Mesothelial cell of epicardium (in vitro differentiated cells): ENCODE measurements at regions not wholly inside any gene's neighbourhood (a gene's known extent, or its start where the extent isn't known, plus 50 kb on each side); places are given as distances from the start of the nearest gene placed in this dataset.

ENCODE experiments used
- DNase-seq, 2 experiments: peaks; one replicate each; pipeline ENCODE4 v3.0.0; 2021; ENCODE audit warnings: low spot score in 2 of 2; ENCODE audit not compliant: unreplicated experiment in 2 of 2
- H3K27ac Mint-ChIP-seq: 2 replicates; pipeline ENCODE4 v1.8.0; 2021; ENCODE audit warnings: mixed read lengths
- H3K27me3 Mint-ChIP-seq: 2 replicates; pipeline ENCODE4 v1.8.0; 2021; ENCODE audit warnings: low read depth, mixed read lengths
- H3K36me3 Mint-ChIP-seq: 2 replicates; pipeline ENCODE4 v1.8.0; 2021; ENCODE audit warnings: mixed read lengths
- H3K4me1 Mint-ChIP-seq: 2 replicates; pipeline ENCODE4 v1.8.0; 2021; ENCODE audit warnings: mixed read lengths
- H3K4me3 Mint-ChIP-seq: 2 replicates; pipeline ENCODE4 v1.8.0; 2021; ENCODE audit warnings: mild to moderate bottlenecking, moderate library complexity, mixed read lengths
- H3K9me3 Mint-ChIP-seq: 2 replicates; pipeline ENCODE4 v1.8.0; 2021; ENCODE audit warnings: mixed read lengths
- TF ChIP-seq, protein P1 (sequence below): fragments of 200-600 bp; sonication (generic); IDR thresholded peaks from one replicate; pipeline ENCODE4 v1.5.0; 2021; ENCODE audit warnings: antibody characterized with exemption; ENCODE audit not compliant: unreplicated experiment

DNA sequence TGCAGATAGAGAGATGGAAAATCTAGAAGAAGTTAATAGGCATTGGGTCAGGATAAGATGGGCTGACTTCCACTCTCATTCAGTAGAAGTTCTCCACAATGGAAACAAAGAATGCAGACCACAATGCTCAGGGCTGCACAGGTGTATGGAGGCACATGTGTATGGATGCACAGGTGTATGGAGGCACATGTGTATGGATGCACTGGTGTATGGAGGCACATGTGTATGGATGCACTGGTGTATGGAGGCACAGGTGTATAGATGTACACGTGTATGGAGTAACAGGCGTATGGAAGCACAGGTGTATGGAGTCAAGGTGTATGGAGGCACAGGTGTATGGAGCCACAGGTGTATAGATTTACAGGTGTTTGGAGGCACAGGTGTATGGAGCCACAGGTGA lies 285.7 kb upstream of the PPP2R2D start:
- H3K27ac Mint-ChIP-seq: no peak overlapping the region
- no peak overlapping the region for H3K4me3 Mint-ChIP-seq
- no peaks in the 10 kb centered on the region for H3K9me3 Mint-ChIP-seq
- DNase-seq: no peak
- TF ChIP-seq, protein P1, sequence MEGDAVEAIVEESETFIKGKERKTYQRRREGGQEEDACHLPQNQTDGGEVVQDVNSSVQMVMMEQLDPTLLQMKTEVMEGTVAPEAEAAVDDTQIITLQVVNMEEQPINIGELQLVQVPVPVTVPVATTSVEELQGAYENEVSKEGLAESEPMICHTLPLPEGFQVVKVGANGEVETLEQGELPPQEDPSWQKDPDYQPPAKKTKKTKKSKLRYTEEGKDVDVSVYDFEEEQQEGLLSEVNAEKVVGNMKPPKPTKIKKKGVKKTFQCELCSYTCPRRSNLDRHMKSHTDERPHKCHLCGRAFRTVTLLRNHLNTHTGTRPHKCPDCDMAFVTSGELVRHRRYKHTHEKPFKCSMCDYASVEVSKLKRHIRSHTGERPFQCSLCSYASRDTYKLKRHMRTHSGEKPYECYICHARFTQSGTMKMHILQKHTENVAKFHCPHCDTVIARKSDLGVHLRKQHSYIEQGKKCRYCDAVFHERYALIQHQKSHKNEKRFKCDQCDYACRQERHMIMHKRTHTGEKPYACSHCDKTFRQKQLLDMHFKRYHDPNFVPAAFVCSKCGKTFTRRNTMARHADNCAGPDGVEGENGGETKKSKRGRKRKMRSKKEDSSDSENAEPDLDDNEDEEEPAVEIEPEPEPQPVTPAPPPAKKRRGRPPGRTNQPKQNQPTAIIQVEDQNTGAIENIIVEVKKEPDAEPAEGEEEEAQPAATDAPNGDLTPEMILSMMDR: no peak
- no peaks in the 10 kb centered on the region for H3K4me1 Mint-ChIP-seq
- no peaks in the 10 kb centered on the region for H3K36me3 Mint-ChIP-seq
- peaks cover 37% of the 10 kb centered on the region for H3K27me3 Mint-ChIP-seq

DNA sequence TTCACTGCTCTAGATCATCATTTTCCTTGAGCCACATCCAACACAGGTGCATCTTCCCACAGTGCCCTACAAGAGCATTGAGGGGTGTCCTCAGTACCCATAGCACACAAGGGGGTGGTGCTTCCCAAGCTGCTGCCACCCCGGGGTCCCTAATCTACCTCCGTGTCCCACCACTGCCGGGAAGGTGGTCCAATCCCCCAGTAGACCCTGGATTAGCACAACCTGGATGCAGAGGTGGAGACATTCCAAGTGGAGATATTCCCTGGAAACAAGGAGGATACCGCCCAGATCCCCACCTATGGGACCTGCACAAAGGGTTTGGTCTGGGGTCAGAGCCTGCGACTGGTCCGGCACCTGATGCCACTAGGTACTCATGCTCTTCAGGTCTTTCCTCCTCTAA lies 284.8 kb upstream of the PPP2R2D start:
- no peak for DNase-seq
- Mint-ChIP-seq H3K4me3 (no peak overlapping the region), H3K9me3 (no peaks in the 10 kb centered on the region), H3K27ac (no peak overlapping the region), H3K4me1 (no peaks in the 10 kb centered on the region), H3K36me3 (no peaks in the 10 kb centered on the region), H3K27me3 (peaks cover 31% of the 10 kb centered on the region)
- TF ChIP-seq, protein P1: no peak

DNA sequence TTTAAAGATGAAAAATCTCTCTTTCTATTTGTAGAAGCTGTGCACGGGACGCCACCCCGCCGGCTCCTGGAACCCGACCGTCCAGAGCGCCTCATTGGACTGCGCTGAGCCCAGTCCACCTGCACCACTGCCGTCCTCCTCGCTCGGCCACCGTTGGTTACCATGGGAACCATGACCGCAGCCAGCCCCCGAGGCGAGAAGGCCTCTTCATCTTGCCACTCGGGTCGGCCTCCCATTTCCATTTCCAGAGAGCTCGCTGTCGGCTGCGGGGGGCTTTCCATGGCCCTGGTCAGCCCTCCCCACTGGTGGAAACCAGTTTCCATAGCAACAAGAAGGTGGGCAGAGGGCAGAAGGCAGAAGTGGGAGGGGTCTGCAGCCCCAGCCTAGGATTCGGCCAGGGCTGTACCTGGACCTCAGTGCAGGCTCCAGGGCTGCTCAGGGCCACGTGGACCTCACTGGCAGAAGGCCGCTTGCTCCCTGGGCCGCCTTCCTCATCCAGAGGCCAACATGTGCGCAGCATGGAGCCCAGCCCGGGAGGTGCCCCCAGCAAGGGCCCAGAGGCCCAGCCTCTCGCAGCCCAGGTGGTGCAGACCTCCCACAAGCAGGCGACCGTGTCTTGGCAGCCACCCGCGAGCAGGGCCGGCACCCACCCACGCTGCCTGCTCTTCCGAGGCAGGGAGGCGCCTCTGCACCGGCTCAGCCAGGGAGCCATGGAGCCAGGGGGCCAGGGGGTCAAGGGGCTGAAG lies 283.5 kb upstream of the PPP2R2D start:
- Mint-ChIP-seq H3K27me3 (peaks cover 20% of the 10 kb centered on the region), H3K4me3 (no peak overlapping the region), H3K4me1 (no peaks in the 10 kb centered on the region), H3K9me3 (no peaks in the 10 kb centered on the region), H3K36me3 (no peaks in the 10 kb centered on the region), H3K27ac (no peak overlapping the region)
- TF ChIP-seq, protein P1: no peak
- DNase-seq: no peak

DNA sequence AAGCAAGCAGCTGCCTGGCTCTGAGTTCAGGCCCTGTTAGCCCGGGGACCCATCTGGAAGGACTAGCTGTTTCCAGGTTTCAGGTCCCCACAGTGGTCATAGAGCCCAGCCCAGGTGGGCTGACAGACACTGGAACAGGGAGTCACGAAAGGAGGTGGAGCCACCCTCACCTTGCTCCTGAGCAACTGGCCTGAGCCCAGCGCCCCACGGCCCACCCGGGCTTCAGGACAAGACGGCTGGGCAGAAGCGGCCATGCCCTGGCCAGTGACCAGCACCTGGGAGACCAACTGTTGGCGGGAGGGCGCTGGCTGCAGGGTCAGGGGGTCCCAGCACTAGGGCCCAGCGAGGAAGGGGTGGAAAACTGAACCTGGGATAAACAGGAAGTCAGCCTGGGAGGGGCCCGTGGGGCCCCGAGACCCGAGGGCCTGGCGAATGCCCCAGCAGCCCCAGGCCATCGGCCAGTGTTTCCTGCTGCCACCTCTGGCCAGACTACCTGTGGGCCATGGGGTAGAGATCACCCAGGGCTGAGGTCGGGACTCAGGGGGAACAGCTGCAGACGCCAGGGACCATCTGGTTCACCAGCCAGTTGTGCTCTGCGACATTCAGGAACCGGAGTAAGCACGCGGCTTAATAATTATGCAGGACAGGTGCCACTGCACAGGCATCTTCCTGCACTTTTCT lies 282.1 kb upstream of the PPP2R2D start:
- H3K4me3 Mint-ChIP-seq: no peak overlapping the region
- no peaks in the 10 kb centered on the region for H3K4me1 Mint-ChIP-seq
- peaks cover 8% of the 10 kb centered on the region for H3K27me3 Mint-ChIP-seq
- H3K36me3 Mint-ChIP-seq: no peaks in the 10 kb centered on the region
- TF ChIP-seq, protein P1: no peak
- no peak overlapping the region for H3K27ac Mint-ChIP-seq
- DNase-seq: no peak
- no peaks in the 10 kb centered on the region for H3K9me3 Mint-ChIP-seq

DNA sequence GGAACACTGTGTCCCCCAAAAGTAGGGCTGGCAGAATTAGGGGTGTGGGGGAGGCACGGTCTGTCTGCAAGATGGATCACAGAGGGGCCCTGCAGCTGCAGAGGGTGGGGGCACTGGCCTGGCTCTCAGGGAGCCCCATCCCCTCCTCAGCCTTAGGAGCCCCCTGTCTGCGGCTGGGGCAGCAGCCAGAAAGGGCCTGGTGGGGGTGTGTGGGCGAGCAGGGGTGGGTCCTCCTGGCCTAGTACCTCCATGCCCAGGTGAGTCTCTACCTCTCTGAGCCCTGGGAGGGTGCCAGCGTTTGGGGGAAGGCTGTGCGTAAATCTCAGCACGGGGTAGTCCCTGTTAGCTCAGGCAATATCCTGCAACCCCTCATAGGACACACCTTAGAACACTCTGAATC lies 280.5 kb upstream of the PPP2R2D start:
- no peak for DNase-seq
- H3K4me1 Mint-ChIP-seq: no peaks in the 10 kb centered on the region
- H3K9me3 Mint-ChIP-seq: no peaks in the 10 kb centered on the region
- H3K27ac Mint-ChIP-seq: no peak overlapping the region
- TF ChIP-seq, protein P1: no peak
- no peaks in the 10 kb centered on the region for H3K27me3 Mint-ChIP-seq
- no peak overlapping the region for H3K4me3 Mint-ChIP-seq
- no peaks in the 10 kb centered on the region for H3K36me3 Mint-ChIP-seq
